GM18511 (cell line): ENCODE measurements at regions not wholly inside any gene's neighbourhood (a gene's known extent, or its start where the extent isn't known, plus 50 kb on each side); places are given as distances from the start of the nearest gene placed in this dataset.

Experiments used
- ATAC-seq: cut with Tn5 transposase; IDR thresholded peaks from one replicate; pipeline ENCODE4 v1.9.1; 2021; ENCODE audit warnings: mild to moderate bottlenecking, moderate library complexity; ENCODE audit not compliant: unreplicated experiment

DNA sequence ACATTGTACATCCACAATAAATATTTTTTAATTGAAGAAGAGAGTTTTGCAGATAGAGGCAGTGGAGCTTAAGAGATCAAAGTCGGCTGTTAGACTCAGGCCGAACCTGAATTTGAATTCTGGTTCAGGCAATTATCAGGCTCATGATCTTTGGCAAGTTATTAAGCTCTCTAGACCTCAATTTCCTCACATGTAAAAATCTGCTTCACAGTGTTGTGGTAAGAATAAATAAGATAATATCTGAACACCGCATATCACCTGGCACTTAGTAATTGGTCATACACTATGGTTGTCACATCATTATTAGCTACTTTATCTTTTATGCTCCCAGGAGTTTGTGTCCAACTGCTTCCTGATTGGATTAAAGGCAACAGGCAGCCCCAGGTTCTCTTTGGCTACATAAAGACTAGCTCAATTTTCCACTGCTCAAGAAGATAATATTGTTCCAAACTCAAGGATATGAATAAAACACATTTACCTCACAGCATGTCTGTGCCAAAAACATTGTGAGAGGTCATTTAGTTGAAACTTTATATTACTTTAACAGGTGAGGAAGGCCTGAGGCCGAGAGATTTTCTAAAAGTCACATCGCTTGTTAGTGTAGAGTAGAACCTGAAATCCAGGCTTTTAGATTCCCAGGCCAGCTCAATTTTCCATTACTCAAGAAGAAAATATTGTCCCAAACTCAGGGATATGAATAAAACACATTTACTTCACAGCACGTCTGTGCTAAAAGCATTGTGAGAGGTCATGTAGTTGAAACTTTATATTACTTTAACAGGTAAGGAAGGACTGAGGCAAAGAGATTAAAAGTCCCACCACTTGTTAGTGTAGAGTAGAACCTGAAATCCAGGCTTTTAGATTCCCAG lies 289.2 kb upstream of the PTGER4 start:
- no peak for ATAC-seq

DNA sequence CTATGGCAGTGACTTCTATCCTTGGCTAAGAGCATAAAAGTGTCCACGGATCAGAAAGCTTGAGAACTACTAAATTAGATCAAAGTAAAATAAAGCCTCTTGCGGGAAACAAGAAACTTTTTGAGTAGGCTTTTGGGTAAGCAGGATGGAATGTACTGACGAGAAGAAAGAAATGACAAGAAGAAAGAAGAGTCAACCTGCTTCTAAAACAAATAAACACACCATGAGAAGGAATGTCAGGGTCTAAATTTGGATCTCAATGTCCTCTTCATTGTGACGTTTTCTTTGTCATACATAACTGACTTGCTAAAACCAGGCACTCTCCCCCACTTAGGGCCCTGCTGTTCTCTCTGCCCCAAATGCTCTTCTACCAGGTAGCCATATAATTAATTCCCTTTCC lies 290.1 kb upstream of the PTGER4 start:
- no peak for ATAC-seq

DNA sequence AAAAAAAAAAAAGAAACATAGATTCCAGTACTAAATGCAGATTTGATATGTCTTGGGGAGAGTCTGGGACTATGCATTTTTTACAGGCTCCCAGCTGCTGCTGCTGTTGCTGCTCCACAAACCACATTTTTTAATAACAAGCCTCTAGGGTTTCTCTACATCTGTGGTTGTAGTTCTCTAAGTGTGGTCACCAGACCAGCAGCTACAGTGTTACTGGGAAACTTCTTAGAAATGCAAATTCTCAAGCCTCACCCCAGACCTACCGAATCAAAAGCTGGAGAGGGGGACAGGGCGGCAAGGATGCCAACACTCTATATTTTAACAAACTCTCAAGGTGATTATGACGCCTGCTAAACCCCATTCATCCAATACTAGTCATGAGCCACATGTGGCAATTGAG lies 293.4 kb upstream of the PTGER4 start:
- peak; percentile 87 for ATAC-seq

DNA sequence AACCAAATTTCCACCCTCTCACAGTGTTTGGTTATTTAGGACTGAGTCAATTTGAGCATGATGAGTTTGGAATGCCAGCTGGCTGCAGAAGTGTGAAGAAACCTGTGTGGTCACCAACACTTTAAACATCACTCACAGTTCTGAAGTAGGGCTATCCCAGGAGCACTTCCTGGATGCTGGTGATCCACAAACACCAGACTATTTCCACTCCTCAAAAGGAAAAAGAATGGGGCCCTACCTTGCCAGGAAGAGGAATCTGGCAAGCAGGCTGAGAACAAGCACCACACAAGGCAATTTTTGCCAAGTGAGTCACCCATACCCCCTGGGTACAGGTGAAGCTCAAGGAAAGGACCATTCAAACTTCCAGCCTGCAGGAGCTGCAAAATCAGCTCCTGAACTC lies 294.2 kb upstream of the PTGER4 start:
- ATAC-seq = no peak

DNA sequence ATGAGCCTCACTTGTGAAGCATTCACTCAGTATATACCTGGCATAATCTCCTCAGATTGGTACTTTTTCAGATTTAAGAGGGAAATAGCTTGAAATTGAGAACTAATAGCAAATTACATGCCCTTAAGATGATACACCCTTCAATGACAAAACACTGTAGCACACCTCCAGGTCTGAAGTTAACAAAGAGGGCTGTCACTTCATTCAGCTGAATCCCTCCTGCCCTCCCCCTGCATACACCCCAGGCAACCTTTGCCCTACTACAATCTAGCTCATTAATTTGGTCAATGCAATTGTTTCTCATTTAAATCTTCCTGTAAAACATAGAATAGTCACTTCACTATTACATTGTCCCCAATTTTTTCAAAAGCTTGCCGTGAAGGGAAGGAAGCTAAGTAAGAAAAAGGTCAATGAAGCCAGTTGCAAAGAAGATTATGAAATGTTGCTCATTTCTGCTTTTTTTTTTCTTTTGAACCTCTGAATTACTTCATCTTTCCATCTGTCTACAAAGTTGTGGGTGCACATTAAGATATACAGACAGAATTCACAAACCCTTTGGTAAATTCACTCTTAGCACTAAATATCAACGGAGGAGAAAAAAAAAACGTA lies 294.8 kb upstream of the PTGER4 start:
- ATAC-seq = no peak

DNA sequence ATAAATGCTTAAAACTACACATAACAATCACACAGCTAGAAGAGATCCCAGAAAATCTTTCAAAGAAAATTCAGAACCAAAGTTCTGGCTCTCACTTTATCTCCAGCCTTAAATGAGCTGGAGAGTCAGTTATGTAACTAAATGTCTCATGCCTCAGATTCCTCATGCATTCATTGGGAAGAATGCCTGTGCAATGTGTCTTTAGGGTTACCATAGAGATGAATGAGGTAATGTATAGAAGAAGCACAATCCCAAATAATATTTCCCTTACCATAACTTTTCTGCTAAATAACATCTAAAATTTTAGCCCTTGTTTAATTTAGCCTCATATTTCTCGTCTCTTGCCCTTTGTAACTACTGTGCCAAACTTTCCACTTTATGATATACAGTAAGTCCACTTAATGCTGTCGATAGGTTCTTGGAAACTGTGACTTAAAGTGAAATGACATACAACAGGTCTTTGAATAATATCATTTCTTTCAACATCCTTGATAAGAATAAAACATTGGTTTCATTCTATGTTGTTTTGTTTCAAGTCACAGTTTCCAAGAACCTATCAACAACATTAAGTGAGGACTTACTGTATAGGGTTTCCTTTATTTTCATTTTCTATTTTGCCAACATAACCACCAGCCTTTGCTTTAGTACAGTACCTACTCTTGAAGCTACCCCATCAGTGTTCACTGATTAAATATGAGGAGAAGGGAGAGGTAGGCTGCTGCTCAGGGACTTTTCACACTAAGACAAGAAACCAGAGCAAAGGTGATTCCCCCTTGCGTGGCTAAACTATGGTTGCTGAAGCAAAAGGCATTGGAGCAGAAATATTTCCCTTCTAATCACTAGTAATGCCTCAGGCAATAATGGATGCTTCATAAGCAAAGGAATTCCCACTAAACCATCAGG lies 295.7 kb upstream of the PTGER4 start:
- peak; percentile 48 for ATAC-seq

DNA sequence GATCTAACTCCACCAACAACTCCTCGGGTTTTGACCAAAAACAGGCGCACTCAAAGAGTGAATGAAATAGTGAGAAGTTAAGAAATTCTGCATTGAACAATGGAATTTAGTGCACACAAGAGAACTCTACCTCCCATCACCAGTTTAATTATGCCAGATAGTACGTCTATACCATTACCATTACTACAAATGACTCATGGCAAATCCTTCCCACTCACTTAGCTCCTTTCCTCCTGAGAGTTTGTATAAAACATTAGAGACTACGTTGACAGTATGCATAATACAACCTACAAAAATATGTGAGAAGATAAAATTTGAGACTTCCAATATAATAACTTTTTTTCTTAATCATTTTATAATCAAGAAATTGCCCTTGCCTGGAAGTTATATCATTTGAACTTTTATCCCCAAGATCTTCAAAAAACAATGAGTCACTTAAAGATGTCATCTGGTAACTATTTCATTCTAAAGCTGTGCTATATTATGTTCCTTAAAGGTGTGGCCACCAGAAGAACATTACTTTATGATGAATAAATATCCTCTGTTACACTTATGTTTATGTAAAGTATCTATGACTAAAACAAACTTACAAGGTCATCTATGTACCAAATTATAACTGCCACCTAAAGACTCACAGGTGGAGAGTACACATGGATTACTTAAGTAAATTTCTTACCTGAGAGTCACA lies 297.9 kb upstream of the PTGER4 start:
- ATAC-seq = no peak

DNA sequence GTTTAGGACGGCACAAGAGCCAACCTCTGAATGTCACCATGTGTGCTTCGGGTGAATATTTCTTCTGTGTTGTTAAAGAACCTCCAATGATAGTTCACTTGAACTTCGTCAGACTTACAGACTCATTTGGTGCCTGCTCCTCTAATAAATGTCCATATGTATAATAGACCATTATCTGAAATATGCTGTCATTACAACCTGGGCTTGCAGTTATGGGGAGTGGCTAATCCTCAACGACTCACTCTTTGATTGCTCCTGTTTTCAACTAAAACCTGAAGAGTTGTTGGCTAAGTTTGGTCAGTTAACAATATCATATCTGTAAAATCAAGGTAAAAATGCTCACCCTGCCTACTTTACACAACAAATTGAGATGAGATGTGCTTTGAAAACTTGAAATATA lies 298.7 kb upstream of the PTGER4 start:
- ATAC-seq = no peak

DNA sequence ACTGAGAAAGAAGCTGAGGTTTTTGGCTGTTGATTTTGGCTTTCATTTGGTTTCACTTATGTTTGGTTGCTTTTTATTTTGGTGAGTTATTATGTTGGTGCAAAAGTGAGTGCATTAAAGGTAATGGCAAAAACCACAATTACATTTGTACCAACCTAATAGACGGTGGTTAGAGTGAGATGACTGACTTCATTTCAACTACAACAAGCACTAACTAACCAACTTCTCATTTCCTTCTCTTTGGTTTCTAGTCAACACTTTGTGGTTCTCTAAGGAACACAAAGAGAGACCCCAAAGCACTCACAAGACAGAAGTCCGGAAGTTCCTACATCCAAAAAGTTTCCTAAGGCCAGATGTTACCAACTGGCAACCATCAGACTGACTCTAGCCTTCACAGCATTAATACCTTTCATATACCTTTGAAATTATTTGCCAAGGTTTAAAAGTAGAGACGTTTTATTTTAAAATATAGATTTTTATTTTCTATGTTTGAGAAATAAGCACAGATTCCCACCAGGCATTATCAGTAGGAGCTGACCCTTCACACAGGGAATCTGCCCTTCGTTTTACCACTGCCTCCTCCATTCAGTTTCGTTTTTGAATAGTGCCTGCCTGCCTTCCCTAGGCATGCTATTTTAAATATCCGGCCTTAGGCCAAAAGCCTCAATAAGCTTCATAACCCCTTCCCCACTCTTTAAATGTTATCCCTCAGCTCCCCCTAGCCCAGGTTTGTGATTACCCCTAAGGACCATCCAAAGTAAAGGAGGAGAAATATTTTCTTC lies 301.1 kb upstream of the PTGER4 start:
- ATAC-seq = peak; percentile 60

DNA sequence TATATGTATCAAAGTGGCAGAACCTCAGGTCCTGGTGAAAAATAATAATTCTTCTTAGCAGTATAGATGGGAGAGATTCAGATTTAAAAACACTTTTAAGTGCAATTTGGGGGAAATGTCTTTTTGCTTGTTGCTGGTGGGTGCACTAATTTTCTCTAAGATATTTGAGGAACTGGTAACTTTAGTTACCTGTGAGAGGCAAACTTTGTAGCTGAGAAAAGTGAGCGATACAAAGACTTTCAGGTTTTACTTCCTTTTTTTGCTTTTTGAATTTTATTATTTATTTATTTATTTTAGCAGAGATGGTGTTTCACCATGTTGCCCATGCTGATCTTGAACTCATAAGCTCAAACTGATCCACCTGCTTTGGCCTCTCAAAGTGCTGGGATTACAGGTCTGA lies 303.1 kb upstream of the PTGER4 start:
- ATAC-seq = peak; percentile 81

DNA sequence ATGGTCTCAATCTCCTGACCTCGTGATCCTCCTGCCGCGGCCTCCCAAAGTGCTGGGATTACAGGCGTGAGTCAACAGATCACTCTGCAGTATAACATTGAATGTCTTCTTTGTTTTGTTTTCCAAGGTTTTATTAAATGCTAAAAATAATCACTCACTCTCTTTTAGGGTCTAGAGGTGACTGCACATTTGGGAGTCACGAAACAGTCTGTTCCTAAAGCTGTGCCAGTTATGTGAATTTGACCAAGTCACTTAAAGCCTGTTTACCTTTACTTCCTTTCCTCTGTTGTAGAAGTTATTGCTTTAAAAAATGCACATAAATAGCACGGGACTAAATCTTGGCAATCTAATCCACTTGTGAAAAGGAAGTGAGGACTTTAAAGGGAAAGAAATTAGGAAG lies 304.9 kb upstream of the PTGER4 start:
- no peak for ATAC-seq

DNA sequence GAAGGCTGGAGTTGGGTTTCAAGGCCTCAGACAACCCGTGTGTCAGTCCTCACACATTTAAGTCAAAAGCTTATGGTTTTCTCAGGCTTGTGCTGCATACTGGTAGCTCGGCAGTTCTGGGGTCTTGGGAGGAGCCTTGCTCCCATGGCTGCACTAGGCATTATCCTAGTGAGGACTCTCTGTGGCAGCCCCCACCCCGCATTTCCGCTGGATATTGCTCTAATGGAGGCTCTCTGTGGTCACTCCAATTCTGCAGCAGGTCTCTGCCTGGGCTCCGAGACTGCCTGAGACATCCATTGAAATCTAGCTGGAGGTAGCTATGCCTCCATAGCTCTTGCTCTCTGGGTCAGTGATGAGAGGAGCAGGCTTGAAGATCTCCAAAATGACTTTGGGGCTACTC lies 311.5 kb upstream of the PTGER4 start:
- no peak for ATAC-seq

DNA sequence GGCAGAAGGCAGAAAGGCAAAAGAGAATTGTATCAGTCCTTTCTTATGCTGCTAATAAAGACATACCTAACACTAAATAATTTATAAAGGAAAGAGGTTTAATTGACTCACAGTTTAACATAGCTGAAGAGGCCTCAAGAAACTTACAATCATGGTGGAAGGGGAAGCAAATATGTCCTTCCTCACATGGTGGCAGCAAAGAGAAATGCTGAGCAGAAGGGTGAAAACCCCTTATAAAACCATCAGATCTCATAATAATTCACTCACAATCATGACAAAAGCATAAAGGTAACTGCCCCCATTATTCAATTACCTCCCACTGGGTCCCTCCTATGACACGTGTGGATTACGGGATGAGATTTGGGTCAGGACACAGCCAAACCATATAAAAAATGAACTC lies 312.5 kb upstream of the PTGER4 start:
- no peak for ATAC-seq

DNA sequence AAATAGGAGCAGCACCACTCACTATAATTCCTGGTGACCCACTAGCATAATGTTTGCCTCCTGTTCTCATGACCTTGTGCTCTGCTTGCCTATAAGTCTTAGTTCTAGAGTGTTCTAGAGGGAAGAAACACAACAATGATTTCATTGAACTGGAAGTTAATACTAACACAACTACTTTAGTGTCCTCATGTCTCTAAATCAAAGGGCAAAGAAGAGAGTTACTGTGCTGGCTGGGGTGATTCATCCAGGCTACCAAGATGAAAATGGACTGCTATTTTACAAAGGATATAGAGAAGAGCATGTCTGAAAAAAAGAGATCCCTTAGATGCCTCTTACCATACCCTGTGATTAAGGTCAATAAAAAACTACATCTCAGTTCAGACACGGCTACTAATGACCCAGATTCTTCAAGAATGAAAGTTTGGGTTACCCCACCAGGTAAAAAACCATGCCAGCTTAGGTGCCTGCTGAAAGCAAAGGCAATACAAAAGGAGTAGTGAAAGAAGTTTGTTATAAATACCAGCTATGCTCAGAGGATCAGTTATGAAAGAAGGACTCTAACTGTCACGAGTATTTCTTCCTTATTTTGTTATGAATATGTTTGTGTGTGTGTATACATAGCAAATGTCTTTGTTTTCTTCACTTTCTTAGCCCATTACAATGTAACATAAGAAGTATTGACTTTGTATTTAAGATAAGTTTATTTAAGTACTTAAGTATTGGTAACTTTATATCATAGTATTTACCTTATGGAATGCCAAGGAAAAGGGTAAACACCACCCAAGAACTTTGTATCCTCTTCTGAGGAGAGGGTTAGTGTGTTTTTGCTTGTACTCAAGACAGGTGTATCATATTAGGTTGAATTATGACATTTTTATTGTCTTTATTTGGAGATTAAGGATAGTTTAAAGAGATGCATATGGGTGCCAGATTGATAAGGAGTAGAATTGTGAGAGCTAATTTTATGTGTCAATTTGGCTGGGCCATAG lies 314.1 kb upstream of the PTGER4 start:
- peak; percentile 89 for ATAC-seq

DNA sequence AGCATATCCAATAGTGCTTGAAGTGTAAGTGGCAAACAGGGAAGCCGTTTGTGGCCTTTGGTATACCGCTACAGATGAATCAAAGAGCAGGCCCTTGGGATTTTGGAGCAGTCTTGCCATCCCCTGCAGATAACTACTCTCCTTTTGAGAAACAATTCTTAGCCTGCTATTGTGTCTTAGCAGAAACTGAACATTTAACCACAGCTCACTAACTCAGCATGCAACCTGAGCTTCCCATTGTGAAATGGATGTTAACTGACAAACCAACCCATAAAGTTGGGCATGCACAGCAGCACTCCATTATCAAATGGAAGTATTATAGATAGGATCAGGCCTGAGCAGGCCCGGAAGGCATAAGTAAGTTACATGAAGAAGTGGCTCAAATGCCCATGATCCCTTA lies 315.3 kb upstream of the PTGER4 start:
- no peak for ATAC-seq

DNA sequence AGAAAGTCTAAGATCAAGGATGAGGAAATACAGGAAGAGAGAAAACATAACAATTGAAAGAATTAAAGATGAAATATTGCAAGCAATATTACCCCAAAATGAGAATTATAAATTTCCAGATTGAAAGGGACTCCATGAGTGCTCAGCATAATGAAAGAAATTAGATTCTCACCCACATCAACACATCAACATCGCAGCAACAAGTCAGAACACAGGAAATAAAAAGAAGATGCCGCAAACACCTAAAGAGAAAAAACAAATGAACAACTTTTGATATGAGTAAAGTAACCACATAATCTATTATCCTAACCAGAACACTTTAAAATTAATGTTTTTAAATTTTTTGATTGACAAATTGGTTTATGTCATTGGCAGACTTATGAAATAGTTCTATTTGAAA lies 318.3 kb upstream of the PTGER4 start:
- no peak for ATAC-seq

DNA sequence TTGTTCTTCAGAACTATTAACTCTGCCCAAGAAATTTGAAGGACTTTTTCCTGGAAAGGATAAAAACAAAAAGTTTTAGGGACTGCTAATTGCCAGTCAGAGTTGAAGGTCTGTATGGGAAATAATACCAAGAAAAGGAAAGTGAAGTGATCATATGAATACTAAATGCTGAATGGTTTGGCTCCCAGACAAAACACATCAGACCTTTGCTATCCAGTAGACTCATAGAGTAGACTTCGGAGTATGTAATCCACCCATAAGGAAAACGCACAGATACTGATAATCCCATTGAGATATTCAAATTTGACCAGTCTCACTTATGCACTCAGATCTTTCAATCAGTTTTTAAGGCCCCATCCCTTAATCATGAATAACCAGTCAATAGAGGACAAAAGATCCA lies 319.0 kb upstream of the PTGER4 start:
- ATAC-seq = no peak

DNA sequence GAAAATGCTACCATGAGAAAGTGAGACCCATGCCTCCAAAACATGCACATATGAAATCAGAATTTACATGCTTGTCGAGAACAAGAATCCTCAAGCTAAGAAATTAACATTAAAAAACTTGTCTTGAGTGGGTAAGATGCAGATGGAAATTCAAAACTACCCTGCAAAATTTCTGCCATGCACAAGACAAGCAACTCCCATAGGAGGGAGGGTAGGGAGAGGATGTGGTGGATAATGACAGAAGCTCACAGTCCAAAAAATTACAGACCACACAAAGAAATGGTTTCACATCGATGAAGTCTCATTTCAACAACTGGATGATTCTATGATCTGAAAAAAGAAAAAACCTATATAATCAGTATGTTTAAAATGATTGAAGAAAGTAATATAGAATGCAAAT lies 319.9 kb upstream of the PTGER4 start:
- ATAC-seq = no peak

DNA sequence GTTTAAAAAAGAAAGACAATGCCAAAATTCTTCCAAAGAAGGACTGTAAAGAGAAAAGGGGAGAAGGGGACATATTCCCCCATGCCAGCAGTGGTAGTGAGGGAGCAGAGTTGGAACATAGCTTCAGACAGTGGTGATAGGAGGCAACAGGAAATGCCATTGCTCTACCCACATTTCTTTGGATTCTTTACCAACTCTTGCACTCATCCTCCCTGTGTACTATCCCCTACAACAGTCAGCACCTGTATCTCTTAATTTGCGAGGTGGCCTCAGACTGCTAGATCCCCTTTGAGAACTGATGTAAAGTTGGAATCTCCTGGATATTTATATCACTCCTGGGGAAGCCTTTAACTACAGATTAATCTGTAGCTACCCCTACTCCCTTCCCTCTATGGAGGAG lies 320.6 kb upstream of the PTGER4 start:
- ATAC-seq = no peak
